Activated T-cell treated with anti-CD3 and anti-CD28 coated beads, Interleukin-2, amount 50 U/mL, for 24 hours (primary cell): ENCODE measurements at regions not wholly inside any gene's neighbourhood (a gene's known extent, or its start where the extent isn't known, plus 50 kb on each side); places are given as distances from the start of the nearest gene placed in this dataset.
"Not testable (repeated sequence)": the region's sequence is repeated elsewhere in the genome, so short reads cannot be mapped to it uniquely, and the experiment has no call there.

Experiments
- DNase-seq: peaks from one replicate; pipeline ENCODE4 v3.0.0-alpha.2; 2020
- H3K27ac Mint-ChIP-seq: 2 replicates; pipeline ENCODE4 v1.8.0; 2020; ENCODE audit warnings: mild to moderate bottlenecking, mixed read lengths
- H3K27me3 Mint-ChIP-seq: 2 replicates; pipeline ENCODE4 v1.8.0; 2020; ENCODE audit warnings: mixed read lengths
- H3K36me3 Mint-ChIP-seq: 2 replicates; pipeline ENCODE4 v1.8.0; 2020; ENCODE audit warnings: low read depth, mixed read lengths
- H3K4me1 Mint-ChIP-seq: 2 replicates; pipeline ENCODE4 v1.8.0; 2020; ENCODE audit warnings: low read depth, mixed read lengths
- H3K4me3 Mint-ChIP-seq: 2 replicates; pipeline ENCODE4 v1.8.0; 2020; ENCODE audit warnings: mild to moderate bottlenecking, moderate library complexity, mixed read lengths
- H3K9me3 Mint-ChIP-seq: 2 replicates; pipeline ENCODE4 v1.8.0; 2020; ENCODE audit warnings: mixed read lengths

DNA sequence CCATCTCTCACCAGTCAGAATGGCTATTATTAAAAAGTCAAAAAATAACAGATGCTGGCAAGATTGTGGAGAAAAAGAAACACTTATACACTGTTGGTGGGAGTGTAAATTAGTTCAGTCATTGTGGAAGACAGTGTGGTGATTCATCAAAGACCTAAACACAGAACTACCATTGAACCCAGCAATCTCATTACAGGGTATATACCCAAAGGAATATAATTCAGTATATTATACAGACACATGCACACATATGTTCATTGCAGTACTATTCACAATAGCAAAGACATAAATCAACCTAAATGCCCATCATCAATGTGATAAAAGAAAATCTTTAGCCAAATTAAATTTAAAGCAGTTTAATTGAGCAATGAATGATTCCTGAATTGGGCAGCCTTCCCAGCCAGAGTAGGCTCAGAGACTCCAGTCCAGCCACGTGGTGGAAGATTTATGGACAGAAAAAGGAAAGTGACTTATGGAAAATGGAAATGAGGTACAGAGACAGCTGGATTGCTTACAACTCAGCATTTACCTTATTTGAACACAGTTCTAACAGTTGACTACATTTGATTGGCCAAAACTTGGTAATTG is 377.1 kb upstream of the SLC39A10 start:
- Mint-ChIP-seq H3K4me1 (no peaks in the 10 kb centered on the region), H3K27ac (no peak overlapping the region), H3K27me3 (no peaks in the 10 kb centered on the region), H3K9me3 (no peaks in the 10 kb centered on the region), H3K4me3 (no peak overlapping the region), H3K36me3 (no peaks in the 10 kb centered on the region)
- DNase-seq = no peak

DNA sequence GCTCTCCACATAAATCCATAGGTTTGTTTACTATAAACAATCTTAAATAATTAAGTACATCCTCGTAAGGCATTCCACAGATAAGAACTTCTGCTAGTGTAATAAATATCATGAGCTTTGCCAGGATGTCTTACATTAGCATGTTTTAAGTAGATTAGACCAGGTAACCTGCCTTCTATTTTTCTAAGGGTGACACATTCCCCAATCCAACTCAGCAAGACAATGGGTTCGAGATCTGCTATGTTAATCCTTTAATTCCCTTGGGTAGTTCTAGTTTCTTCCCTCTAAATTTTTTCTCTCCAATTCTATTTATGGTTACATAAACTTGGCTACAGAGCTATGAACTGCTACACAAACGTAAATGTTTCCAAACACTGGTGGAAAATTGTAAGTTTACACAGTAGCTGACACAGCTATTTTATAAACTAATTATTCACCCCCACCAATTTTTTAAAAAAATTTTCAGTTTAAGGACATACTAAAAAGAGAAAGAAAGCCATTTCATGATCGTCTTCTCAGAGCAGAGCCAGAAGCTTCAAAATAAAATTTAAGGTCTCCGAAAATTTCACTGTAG is 386.5 kb upstream of the SLC39A10 start:
- DNase-seq = no peak
- Mint-ChIP-seq H3K9me3 (no peaks in the 10 kb centered on the region), H3K27me3 (no peaks in the 10 kb centered on the region), H3K27ac (no peak overlapping the region), H3K4me1 (no peaks in the 10 kb centered on the region), H3K36me3 (no peaks in the 10 kb centered on the region), H3K4me3 (no peak overlapping the region)

DNA sequence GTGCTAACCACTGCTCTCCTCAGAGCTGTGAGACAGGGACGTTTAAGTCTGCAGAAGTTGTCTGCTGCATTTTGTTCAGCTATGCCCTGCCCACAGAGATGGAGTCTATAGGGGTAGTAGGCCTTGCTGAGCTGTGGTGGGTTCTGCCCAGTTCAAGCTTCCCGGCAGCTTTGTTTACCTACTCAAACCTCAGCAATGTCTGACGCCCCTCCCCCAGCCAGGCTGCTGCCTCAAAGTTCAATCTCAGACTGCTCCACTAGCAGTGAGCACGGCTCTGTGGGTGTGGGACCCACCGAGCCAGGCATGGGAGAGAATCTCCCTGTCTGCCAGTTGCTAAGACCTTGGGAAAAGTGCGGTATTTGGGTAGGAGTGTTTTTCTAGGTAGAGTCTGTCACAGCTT is 387.8 kb upstream of the SLC39A10 start:
- H3K4me1 Mint-ChIP-seq = no peaks in the 10 kb centered on the region
- no peak overlapping the region for H3K27ac Mint-ChIP-seq
- no peak overlapping the region for H3K4me3 Mint-ChIP-seq
- H3K9me3 Mint-ChIP-seq = no peaks in the 10 kb centered on the region
- no peaks in the 10 kb centered on the region for H3K36me3 Mint-ChIP-seq
- no peak for DNase-seq
- no peaks in the 10 kb centered on the region for H3K27me3 Mint-ChIP-seq

DNA sequence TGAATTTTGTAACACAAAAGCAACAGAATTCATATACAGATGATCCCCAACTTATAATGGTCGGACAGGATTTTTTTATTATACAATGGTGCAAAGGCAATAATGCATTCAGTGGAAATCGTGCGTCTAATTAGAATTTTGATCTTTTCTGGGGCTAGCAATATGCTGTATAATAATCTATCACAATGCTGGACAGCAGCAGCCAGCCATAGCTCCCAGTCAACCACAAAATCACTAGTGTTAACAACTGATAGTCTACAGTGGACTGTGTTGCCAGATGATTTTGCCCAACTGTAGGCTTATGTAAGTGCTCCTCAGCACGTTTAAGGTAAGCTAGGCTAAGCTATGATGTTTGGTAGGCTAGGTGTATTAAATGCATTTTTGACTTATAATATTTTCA is 399.0 kb upstream of the SLC39A10 start:
- DNase-seq = no peak
- H3K36me3 Mint-ChIP-seq = no peaks in the 10 kb centered on the region

DNA sequence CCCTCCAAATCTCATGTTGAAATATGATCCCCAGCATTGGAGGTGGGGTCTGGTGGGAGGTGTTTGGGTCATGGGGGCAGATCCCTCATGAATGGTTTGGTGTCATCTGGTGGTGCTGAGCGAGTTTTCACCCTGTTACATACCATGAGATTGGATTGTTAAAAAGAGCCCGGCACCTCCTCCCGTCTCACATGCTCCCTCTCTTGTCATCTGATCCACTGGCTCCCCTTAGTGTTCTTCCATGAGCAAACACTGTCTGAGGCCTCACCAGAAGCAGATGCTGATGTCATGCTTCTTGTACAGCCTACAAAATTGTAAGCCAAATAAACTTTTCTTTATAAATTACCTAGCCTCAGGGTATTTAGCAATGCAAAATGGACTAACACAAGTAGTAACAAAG is 405.0 kb upstream of the SLC39A10 start:
- Mint-ChIP-seq H3K4me3 (no peak overlapping the region), H3K9me3 (peaks cover 11% of the 10 kb centered on the region), H3K27ac (no peak overlapping the region), H3K4me1 (no peaks in the 10 kb centered on the region), H3K27me3 (no peaks in the 10 kb centered on the region), H3K36me3 (no peaks in the 10 kb centered on the region)
- no peak for DNase-seq

More for the DNA sequence above, 399.0 kb upstream of the SLC39A10 start:
- no peak overlapping the region for H3K4me3 Mint-ChIP-seq
- no peaks in the 10 kb centered on the region for H3K27me3 Mint-ChIP-seq
- H3K27ac Mint-ChIP-seq = no peak overlapping the region
- peaks cover 6% of the 10 kb centered on the region for H3K9me3 Mint-ChIP-seq
- no peaks in the 10 kb centered on the region for H3K4me1 Mint-ChIP-seq

DNA sequence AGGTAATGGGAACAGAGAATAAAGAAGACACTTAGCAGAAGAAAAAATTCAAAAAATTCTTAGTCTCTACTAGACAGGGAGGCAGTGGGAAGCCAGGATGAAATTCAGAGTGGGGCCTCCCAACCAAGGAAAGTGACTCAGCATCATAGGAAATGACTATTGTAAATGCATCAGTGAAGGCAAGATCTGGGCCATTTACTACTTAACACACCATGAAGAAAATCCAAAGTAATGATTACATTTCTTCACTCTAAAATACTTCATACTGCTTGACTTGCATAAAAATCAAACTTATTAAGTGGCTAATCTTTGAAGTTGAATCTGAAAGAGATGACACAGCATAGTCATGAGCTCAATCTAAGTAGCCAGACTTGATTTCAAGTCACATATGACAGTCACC is 405.8 kb upstream of the SLC39A10 start:
- Mint-ChIP-seq H3K27ac (no peak overlapping the region), H3K4me3 (no peak overlapping the region), H3K36me3 (no peaks in the 10 kb centered on the region), H3K4me1 (no peaks in the 10 kb centered on the region), H3K27me3 (no peaks in the 10 kb centered on the region), H3K9me3 (peaks cover 17% of the 10 kb centered on the region)
- no peak for DNase-seq

DNA sequence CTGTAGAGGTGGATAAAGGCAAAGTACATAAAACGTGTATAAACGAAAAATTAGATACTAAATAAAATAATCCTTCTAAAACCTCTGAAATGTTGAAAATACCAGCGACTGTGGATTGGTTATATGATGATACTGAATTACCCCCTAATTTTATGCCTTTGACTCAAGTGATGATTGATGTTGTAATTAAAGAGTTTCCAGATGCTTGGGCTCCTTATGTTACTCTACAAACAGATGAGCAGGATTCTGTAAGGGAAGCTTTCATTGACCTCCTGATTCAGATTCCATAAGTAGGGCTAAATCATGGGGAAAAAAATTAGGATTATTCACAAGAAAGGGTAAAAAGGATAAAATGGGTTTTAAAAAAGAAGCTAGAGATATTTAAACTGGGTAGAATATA is 418.2 kb upstream of the SLC39A10 start:
- Mint-ChIP-seq H3K27me3 (no peaks in the 10 kb centered on the region), H3K4me3 (no peak overlapping the region), H3K9me3 (peaks cover 4% of the 10 kb centered on the region), H3K4me1 (no peaks in the 10 kb centered on the region), H3K27ac (no peak overlapping the region), H3K36me3 (no peaks in the 10 kb centered on the region)
- DNase-seq = no peak

DNA sequence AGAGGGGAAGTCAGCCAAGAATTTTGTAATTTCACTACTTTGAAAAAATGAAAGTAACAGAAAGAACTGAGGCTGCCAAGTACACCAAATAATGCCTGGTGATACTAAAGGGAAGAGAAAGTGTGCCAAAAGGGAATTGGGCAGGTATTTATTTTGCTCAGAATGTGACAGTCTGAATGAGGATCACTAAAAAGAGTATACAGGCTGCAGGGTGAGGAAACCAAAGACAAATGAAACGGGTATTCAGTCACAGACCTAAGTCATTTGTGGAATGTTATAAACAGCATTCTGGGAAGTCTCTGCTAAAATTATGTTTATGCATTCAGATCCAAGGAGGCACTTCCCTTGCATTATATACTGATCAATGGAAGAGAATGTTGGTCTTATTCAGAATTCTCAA is 418.6 kb upstream of the SLC39A10 start:
- Mint-ChIP-seq H3K4me3 (no peak overlapping the region), H3K36me3 (no peaks in the 10 kb centered on the region), H3K4me1 (no peaks in the 10 kb centered on the region), H3K27me3 (no peaks in the 10 kb centered on the region), H3K9me3 (peaks cover 4% of the 10 kb centered on the region), H3K27ac (no peak overlapping the region)
- DNase-seq = no peak

DNA sequence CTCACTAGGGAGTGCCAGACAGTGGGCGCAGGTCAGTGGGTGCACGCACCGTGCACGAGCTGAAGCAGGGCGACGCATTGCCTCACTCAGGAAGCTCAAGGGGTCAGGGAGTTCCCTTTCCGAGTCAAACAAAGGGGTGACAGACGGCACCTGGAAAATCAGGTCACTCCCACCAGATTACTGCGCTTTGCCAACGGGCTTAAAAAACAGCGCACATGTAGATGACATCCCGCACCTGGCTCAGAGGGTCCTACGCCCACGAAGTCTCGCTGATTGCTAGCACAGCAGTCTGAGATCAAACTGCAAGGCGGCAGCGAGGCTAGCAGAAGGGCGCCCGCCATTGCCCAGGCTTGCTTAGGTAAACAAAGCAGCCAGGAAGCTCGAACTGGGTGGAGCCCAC is 428.5 kb upstream of the SLC39A10 start:
- not testable (repeated sequence) for H3K27me3 Mint-ChIP-seq, DNase-seq, H3K27ac Mint-ChIP-seq, H3K36me3 Mint-ChIP-seq, H3K4me1 Mint-ChIP-seq, H3K4me3 Mint-ChIP-seq
- H3K9me3 Mint-ChIP-seq = peaks cover 10% of the 10 kb centered on the region

DNA sequence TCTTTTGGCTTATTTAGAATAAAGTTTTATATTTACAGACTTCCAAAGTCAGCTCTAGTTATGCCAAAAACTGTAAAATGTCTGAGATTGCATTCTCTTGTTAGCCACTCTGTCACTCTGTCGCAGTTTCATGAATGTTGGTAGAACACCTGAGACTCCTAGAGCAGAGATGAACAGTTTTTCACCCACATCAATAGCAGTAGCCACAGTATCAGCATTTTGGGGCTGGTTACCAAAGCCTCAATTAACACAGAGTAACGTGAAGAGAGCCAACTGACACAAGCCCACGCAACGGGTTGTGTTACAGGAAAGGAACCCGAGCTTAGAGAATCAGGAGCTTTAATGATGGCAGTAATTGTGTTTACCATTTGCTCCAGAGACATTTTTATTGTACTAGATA is 443.0 kb upstream of the SLC39A10 start:
- no peak for DNase-seq
- no peaks in the 10 kb centered on the region for H3K4me1 Mint-ChIP-seq
- H3K36me3 Mint-ChIP-seq = no peaks in the 10 kb centered on the region
- H3K4me3 Mint-ChIP-seq = no peak overlapping the region
- H3K27me3 Mint-ChIP-seq = peaks cover 3% of the 10 kb centered on the region
- H3K9me3 Mint-ChIP-seq = no peaks in the 10 kb centered on the region
- H3K27ac Mint-ChIP-seq = no peak overlapping the region

DNA sequence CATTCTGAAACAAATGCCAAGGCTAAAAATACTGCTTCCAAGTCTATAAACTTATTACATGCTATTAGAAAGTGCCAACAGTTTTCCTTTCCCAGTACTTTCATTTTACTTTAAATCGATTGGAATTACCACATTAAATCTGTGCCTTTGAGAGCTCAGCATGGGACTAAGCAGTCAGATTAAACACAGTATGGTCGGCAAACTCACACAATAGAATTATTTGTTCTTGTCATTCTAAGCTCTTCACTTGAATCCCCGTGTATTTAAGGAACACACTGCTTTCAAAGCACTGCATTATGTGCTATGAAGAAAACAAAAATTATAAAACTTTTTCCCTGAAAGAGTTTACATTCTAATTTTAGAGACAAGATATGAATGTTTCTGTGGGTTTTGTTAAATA is 444.4 kb upstream of the SLC39A10 start:
- no peaks in the 10 kb centered on the region for H3K36me3 Mint-ChIP-seq

DNA sequence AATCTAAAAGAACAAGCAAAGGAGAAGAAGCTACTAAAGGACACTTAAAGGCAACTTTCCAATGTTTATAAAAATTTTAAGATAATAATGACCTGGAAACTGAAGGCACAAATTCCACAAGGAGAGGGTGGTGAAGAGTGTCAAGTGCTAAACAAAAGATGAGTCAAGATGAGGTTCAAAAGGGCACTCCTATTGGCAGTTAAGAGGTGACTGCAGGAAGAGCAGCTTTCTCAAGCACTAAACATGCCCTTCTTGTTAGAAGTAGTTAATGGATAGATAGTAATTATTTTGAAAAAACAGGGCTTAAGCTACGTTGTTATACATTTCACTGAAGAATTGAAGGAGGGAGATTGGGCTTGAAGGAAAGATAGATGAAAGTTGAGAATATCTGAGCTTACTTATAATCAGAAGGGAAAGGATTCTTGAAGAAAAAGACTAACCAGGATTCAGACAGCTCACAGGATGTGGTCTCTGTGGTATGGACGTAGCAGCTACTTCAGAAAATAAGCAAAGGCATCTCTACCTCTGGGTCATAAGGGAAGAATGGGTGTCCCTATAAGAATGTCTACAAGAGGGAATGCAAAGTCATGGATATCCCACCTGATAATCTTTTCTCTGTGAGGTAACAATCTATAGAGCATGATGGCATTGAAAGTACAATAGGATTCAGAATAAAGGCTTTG is 454.7 kb upstream of the SLC39A10 start:
- no peaks in the 10 kb centered on the region for H3K27me3 Mint-ChIP-seq
- no peak for DNase-seq
- H3K36me3 Mint-ChIP-seq = no peaks in the 10 kb centered on the region
- H3K4me1 Mint-ChIP-seq = peaks cover 18% of the 10 kb centered on the region
- no peak overlapping the region for H3K27ac Mint-ChIP-seq
- no peaks in the 10 kb centered on the region for H3K9me3 Mint-ChIP-seq
- H3K4me3 Mint-ChIP-seq = no peak overlapping the region

More for the DNA sequence above, 444.4 kb upstream of the SLC39A10 start:
- no peaks in the 10 kb centered on the region for H3K27me3 Mint-ChIP-seq
- no peak for DNase-seq
- H3K4me3 Mint-ChIP-seq = no peak overlapping the region
- H3K4me1 Mint-ChIP-seq = no peaks in the 10 kb centered on the region
- H3K27ac Mint-ChIP-seq = no peak overlapping the region
- H3K9me3 Mint-ChIP-seq = no peaks in the 10 kb centered on the region

DNA sequence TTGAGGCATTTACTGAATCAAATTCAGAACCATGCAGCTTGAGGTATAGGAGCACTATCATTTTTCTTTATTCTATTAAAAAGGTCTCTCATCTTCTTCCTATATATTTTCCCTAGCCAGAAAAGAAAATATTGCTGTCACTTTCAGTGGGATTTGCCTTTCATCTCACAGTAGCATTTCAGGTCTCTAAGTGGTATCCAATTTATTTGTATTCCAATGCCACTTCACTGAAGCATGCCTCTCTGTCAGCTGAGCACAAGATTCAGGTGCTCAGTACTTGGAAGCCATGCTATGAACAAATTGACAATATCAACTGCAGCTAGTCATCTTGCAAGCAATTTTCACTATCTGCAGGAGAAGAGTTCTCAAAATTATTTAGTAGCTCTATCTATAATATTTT is 457.2 kb upstream of the SLC39A10 start:
- H3K36me3 Mint-ChIP-seq = no peaks in the 10 kb centered on the region
- no peak overlapping the region for H3K4me3 Mint-ChIP-seq
- DNase-seq = no peak
- H3K9me3 Mint-ChIP-seq = no peaks in the 10 kb centered on the region
- H3K4me1 Mint-ChIP-seq = peaks cover 18% of the 10 kb centered on the region
- no peak overlapping the region for H3K27ac Mint-ChIP-seq
- no peaks in the 10 kb centered on the region for H3K27me3 Mint-ChIP-seq

DNA sequence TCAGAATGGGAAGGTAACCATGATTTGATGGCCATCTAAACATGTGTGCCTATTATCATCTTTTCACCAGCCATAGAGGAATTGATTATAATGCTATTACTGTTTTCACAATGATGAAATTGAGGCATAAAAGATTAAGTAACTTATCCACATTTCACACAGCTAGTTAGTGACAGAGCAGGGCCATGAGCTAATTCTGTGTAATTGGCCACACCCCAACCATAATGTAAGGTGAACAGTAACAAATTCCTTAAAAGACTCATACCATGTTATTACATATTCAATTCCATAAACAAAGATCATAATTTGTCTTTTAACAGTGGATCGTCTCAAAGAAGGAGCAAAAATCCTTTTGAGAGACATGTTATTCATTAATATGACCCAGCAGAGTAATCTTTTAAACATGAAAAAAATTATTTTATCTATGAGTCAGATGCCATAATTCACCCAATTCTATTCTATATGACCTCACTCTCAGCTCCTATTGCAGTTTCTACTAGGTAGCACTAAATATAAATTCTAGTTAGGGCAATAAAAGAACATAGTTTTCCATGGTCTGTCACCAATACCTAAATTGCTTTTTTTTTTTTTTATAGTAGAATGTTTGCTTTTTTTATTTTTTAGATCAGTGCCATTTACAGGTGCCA is 475.8 kb upstream of the SLC39A10 start:
- no peak overlapping the region for H3K27ac Mint-ChIP-seq
- H3K9me3 Mint-ChIP-seq = no peaks in the 10 kb centered on the region
- H3K27me3 Mint-ChIP-seq = no peaks in the 10 kb centered on the region
- H3K4me3 Mint-ChIP-seq = no peak overlapping the region
- no peaks in the 10 kb centered on the region for H3K36me3 Mint-ChIP-seq
- no peaks in the 10 kb centered on the region for H3K4me1 Mint-ChIP-seq
- DNase-seq = no peak

DNA sequence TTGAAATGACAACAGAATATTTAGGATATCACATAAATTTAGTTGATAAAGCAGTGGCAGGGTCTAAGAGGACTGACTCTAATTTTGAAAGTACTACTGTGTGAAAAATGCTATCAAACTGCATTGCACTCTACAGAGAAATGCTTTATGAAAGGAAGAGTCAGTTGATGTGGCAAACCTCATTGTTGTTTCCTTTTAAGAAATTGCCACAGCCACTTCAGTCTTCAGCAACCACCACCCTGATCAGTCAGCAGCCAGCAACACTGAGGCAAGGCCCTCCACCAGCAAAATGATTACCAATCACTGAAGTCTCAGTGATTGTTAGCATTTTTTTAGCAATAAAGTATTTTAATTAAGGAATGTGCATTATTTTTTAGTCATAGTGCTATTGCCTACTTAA is 488.7 kb upstream of the SLC39A10 start:
- Mint-ChIP-seq H3K27me3 (no peaks in the 10 kb centered on the region), H3K36me3 (no peaks in the 10 kb centered on the region), H3K4me3 (no peak overlapping the region), H3K4me1 (peaks cover 3% of the 10 kb centered on the region), H3K9me3 (no peaks in the 10 kb centered on the region), H3K27ac (no peak overlapping the region)
- DNase-seq = no peak
